ENCODE measurements at regions not wholly inside any gene's neighbourhood (a gene's known extent, or its start where the extent isn't known, plus 50 kb on each side); places are given as distances from the start of the nearest gene placed in this dataset.

DNA sequence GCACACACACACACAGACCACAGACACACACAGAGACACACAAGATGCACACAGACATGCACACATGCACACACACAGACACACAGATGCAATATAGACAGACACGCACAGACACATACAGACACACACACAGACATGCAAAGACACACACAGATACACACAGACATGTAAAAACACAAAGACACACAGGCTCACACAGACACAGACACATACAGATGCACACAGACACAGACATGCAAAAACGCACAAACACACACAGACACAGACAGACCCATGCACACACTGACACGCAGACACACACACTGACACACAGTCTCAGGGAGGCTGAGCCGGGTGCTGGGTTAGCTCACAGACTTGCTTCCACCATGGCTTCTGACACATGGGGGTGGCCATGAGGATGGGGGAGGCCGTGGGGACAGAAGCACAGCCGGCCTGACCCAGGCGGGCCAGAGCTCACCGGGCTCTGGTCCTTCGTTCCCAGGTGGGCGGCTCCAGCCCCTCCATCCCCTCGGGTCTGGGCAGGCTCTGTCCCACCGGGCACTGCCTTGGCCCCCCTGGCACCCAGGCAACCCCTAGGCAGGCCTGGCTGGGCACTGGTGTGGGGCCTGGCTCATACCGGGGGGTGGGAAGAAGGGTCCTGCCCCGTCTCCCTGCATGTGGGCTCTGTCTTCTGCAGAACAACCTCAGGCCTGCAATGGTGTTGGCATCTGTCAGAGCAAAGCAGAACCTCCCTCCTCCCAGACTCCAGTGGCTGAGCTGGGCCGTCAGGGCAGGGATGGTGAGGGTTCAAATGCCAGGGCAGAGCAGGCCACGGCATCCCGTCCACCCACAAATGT, 1489.5 kb downstream of the BRD1 start:
- no peak for DNase-seq (ENCODE audit: low read depth in 2 of 2)

DNA sequence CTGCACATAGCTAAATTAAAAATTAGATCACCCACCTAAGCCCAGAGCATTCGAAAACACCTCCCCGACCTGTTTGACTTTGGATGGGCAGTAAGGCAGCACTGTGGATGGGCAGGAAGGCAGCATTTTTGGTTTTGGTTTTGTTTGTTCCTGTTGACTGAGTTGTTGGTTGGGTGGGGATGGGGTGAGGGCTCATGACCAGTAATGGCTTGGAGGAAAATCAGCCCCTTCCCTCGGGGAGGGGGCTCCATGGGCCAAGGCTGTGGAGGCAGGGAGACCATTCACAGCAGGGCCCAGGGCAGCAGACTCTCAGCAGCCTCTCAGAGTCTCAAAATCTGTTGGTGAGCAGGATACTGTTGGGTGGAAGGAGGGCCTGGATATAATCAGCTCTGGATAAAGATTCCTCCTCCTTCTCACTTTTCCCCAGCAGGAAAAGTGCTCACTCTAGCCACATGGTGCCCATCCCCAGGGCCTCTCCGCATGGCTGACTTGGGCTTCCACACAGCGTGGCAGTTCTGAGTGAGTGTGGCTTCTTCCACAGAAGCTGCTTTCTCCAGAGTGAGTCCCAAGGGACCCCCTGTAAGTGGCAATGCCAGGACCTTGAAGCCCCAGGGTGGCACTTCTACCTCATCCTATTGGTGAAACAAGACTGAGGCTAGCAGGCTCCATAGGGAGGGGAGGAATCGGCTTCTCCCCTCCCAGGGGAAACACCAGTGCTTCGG, 1491.2 kb downstream of the BRD1 start:
- no peak for DNase-seq (ENCODE audit: low read depth in 2 of 2)

DNA sequence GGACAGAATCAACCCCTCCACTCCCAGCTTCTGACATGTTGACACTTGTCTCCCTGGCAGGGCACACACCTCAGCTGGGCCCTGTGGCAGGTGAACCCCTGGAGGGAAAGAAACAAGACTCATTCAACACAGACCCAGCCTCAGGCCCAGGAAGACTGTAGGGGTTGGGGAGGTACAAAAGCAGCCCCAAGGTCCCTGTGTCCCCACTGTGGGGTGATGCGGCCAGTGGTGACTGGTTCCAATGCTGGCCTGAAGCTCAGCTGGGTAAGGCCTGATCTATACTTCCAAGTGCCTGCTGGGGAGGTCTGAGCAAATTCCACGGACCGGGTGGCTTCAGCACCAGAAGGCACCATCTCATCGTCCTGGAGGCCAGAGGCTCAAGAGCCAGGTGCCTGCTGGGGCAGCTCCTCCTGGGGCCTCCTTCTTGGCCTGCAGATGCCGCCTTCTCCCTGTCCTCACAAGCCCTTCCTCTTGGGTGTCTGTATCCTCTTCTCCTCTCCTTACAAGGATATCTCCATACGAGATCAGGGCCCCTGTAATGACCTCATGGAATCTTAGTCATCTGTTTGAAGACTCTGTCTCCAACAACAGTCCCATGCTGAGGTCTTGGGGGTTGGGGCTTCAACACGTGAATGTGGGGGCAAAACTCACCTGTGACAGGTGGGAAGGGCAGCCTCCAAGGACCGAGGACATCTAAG, 1492.1 kb downstream of the BRD1 start:
- no peak for DNase-seq (ENCODE audit: low read depth in 2 of 2)

DNA sequence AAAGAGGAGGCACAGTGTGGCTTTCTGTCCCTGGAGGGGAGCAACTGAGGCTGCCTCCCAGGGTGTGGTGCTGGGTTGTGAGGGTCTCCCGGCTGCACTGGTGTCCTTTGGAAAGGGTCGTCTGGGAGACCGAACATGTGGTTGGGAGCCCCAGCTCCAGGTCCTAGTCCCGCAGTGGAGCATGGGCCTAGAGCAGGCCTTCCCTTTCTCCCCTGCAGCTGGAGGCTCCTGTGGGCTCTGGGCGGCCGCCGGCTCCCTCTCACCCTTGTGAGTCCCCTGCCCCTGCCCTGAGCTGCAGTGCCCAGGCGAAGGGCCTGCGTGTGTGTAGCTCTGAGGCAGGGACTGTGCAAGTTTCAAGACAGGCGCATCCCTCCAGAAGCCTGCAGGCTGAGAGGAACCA, 1492.7 kb downstream of the BRD1 start:
- no peak for DNase-seq (ENCODE audit: low read depth in 2 of 2)

DNA sequence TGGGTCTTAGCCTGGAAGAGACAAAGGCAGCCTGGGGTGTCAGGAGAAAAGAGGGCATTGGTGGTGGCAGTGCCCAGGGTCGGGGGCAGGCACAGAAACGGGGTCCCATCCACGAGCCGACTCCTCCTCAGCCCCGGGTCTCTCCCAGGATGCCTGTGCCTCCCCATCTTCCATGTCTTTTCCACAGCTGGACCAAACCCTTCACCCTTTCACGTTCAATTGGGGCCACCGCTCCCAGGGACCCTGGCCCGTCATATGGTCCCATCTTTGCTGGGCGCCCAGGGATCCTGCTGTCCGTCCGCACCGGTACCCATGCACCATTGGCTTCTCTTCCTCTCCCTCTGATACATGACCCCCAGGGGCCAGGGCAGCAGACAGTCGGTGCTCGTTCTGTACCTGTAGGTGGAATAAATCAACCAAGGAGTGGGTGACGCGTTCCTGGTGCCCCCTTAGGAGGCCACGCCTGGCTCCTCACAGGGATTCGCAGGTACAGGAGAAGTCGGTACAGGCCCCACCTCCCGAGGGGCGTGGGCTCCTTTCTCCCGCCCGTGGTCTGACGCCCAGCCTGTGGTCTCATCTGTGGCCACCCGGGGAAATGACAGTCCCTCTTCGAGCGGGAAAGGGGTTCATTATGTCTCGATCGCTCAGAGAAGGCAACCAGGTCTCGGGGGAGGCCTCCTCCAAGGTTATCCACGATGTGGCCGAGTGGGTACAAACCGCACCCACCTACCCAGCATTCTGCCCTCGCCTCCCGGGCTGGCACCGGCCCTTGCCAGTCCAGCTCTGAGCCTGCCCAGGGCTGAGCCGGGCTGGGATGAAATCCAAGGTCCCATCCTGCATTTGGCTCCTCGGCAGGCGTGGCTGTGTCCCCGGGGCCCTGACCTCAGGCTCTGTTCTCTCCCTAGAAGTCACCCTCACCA, 1493.6 kb downstream of the BRD1 start:
- no peak for DNase-seq (ENCODE audit: low read depth in 2 of 2)

DNA sequence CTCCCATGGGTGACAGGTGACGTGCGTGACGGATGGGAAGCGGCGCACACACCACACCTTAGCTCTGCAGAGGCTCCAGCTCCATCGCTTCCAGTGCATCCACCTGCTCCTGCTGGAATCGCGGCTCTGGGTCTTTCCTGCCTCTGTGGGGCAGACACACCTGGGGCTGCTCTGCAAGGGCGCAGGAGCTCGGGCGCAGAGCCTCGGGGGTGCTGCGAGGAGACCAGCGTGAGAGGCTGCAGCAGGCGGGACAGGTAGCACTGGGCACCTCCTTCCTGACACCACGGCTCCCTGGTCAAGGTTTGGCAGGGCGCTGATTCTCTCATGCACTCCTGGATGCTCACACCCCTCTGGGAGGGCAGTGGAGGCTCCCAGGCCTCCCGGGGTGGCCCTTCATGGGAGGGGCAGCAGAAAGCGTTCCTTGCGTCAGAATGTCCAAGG, 1494.3 kb downstream of the BRD1 start:
- no peak for DNase-seq (ENCODE audit: low read depth in 2 of 2)

DNA sequence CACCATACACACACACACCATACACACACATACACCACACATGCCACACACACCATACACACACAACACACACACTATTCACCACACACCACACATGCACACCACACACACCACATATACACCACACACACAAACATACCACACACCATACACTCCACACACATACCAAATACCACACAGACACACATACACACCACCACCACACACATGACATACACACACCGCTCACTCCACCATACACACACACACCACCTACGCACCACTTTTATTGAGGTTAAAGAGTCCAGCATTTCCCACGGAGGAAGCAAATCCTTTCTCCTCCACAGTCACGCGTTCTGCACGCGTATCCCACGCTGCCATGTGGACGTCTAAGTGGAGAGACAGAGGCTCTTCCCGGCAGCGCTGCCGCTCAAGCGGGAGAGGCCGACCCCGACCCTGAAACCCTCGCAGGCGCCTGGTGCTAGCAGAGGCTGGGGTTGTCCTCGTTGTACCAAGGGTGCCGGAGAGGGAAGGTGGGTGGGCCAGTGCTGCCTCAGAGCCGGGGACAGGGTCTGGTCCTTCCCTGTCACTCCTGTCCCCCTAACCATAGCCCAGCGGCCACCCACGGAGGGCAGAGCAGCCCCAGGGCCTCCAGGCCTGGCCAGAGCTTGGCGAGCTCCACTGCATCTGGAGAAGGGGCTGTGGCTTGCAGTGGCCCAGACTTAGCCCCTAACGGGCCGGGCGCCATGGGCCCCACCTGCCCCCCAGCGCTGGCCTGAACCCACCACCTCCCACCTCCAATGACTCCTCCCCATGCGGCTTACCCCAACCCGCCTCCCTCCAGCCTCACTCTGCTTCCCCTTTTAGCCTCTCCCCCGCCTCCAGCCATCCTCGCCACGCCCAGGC, 1495.0 kb downstream of the BRD1 start:
- no peak for DNase-seq (ENCODE audit: low read depth in 2 of 2)

DNA sequence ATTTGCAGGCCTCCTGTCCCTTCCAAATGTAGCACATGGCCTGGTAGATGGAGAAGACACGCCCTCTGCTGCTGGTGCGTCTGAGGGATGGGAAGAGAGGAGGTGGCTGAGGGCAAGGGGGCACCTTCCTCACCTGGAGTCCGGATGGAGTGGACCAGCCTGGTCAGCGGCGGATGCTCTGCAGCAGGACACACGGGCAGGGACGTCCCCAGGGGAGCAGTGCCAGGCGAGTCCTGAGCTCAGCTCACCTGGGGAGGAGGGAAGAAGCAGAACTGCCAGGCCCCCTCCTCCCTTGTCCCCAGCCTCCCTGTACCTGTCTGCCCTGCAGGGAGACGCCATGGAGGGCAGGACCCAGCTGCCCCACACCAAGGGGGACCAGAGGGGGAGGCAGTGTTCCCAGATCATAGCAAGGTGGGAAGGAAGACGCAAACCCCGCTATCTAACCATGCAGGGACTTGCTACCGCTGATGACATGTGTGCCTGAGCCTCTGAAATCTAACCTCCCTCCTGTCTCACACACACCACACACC, 1495.9 kb downstream of the BRD1 start:
- no peak for DNase-seq (ENCODE audit: low read depth in 2 of 2)

DNA sequence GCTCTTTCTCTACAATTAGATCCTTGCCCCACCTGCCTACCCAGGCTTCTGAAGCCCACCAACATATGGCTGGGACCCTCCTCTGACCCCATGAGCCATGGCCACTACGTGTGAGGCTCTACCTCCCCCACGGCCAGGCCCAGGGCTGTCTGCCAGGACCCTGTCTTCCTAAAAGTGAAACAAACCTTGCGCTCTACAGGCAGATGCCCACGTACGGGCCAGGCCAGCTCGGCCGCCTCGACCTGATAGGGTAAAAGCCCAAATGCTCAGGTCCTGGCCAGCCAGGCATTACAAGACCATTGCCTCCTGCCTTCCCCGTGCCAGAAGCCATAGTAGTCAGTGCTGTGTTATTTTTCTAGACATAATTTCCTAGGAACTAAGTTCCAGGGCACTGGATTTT, 1496.4 kb downstream of the BRD1 start:
- no peak for DNase-seq (ENCODE audit: low read depth in 2 of 2)

DNA sequence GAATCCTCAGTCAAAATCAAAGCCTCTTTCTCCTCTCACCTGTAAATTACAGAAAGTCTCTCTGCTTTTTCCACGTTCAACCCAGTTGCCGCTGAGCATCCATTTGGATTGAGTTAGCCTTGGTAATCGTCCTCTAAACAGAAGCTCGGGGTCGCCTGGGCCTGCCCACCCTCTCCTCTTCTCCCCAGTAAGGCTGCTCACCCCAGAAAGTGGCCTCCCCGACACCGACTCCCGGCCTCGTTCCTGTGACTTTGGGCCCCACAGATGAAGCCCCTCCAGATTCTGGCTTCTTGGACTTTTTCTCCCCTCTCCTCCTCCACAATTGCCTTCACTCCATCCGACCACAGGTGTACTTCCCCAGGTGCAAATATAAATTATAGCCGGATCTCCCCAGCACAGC, 1500.0 kb downstream of the BRD1 start:
- DNase-seq (ENCODE audit: low read depth in 2 of 2) = no peak

DNA sequence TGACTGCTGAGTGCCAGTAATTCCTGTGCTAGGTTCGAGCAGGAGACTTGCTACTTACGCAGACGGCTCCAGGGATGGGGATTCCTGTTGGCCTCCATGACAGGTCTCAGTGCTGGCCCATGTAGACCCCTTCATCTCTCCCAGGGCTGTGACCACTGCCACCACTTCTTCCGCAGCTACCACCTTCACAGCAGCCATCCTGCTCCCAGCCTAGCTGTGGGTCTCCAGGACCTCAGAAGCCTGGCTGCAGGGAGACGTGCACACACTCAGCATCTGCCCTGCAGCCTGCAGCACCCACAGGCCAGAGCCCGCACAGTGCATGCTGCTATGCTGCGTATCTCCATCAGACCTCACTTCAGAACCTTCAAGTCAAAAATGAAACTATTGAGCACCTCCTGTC, 1503.9 kb downstream of the BRD1 start:
- DNase-seq (ENCODE audit: low read depth in 2 of 2) = no peak

DNA sequence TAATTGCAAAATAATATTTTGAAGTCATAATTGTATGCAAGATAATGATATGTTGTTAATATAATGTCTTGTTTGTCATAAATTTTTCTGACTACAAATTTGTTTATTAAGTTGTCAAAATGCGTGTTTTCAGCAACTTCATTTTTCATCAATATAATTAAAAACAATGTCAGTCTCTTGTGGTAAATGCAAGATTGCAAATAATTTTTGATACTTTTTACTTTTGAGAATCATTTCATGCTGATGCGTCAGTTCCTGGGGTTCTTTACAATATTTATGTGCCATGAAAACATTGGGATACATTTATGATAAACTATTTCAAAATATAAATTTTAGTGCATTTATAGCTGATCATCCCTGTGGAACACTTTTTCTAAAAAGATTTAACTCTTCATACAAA, 1504.8 kb downstream of the BRD1 start:
- DNase-seq (ENCODE audit: low read depth in 2 of 2) = no peak

DNA sequence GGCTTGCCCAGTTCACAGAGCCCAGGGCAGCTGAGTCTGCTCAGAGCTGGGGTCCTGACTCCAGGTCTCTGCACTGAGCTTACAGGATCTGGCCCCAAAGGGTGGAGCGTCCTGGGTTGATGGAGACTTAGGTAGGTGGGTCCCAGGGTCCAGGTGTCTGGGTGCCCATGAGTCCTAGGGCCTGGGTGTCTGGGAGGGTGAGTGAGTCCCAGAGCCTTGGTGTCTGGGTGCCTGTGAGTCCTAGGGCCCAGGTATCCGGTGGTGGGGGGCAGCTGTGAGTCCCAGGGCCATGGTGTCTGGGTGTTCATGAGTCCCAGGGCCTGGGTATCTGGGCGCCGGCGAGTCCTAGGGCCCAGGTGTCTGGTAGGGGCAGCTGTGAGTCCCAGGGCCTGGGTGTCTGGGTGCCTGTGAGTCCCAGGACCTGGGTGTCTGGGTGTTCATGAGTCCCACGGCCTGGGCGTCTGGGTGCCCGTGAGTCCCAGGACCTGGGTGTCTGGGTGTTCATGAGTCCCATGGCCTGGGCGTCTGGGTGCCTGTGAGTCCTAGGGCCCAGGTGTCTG, 1505.6 kb downstream of the BRD1 start:
- DNase-seq (ENCODE audit: low read depth in 2 of 2) = no peak

DNA sequence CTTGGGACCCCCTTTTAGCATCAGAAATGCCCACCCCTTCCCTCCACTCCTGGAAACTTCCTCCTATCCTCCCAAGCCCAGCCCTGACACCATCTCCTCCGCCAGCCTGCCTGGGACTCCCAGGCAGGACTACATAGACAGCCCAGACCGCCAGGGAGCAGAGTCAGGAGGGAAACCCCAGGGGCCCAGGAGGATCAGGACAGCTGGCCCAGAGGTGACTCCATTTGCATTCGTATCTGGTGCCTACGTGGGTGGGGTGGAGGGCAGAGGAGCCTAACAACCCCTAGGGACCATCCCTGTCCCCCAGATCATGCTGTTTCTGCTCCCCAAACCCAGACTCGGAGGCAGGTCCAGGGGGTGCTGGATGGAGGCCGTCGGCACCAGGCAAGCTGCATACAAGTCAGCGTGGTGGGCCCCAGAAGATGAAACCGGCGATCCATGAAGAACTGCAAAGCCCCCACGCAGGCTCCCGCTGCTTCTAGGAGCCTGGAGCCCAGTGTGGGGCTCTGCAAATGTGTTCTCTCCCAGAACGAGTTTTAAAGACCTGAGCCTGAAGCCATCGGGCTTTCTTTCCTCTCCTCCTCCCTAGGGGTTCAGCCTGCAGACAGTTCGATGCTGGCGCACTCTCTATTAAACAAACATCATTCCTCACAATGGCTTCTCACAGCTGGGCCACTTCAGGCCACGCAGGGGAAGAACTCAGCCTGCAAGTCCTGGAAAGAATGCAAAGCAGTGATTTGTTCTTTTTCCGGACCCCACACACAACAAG, 1506.8 kb downstream of the BRD1 start:
- DNase-seq (ENCODE audit: low read depth in 2 of 2) = no peak

DNA sequence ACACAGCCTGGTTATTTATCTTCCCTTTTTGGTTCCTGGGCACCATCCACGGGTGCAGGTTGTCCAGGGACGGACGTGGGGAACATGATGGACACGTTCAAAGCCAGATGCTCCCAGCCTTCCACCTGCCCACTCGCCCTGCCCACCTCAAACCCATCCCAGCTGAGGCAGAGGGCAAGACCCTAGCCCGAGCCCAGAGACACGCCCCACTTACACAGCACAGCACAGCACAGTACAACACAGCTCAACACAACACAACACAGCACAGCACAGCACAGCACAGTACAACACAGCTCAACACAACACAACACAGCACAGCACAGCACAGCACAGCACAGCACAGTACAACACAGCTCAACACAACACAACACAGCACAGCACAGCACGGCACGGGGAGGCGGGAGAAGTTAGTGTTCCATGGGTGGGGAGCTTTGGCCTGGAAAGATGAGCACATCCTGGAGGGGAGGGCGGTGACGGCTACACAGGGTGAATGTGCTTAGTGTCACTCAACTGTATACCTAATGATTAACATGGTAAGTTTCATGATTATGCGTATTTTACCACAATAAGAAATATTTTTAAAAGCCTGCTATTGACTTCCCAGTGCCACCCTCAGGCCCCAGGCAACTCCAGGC, 1507.5 kb downstream of the BRD1 start:
- DNase-seq (ENCODE audit: low read depth in 2 of 2) = no peak

DNA sequence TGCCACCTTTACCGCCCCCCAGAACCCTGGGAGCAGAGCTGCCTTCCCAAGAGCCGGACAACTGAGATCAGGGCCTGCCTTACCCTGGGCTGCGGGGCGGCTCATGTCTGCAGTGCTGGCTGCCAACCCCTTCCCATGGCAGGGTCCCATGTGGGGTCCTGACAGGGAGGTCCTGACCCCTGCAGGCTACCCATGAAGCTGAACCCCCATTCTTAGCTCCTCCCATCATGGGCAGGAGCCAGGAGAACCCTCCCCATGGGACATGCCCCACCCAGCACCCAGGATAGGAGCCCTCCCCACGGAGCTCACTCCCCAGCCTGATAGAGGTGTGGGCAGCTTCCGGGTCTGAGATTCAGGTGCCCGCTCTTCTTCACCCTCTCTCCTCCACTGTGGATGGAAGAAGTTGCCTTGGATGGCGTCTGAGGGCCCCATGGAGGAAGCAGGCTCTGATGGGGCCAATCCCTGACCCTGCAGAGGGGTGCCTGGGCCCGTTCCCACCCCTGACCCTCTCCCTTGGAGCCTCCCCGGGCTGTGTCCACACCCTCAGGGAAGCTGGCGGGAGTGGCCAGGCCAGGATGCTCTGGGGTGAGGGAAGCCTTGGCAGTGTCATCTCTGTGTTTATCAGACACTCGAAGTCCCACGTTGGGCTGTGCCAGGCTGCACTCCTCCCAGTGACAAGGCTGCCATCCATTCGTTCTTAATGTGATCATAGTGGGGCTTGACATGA, 1508.2 kb downstream of the BRD1 start:
- DNase-seq (ENCODE audit: low read depth in 2 of 2) = no peak

DNA sequence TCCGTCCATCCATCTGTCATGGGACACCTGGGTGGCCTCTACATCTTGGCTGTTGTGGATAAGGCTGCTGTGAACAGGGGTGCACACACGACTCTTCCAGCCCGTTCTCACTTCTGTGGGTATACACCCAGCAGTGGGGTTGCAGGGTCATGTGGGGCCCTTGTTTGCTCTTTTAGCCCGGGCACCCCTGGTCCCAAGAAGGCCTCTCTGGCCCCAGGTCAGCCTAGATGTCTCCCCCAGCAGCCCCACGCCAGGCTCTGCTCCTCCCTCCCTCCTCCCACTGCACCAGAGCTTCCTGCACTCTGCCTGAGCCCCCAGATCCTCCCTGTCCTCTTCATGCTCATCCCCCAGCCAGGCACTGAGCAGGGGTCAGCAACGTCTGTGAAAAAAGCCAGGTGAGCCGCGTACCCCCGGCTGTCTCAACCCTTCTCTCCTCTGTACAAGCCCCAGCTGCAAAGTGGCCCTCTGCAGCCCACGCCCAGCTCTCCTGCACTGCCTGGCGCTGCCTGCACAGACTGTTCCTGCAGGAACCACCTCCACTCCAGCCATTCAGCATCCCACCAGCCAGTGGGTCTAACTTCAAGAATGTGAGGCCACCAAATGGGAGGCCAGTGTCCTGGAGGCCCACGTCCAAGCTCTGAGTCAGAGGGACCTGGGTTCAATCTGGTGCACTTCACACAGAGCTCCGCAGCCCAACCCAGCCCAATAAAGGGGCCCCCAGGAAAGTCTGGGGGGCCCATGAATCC, 1508.9 kb downstream of the BRD1 start:
- DNase-seq (ENCODE audit: low read depth in 2 of 2) = no peak
